GM12872 (cell line): ENCODE measurements at regions not wholly inside any gene's neighbourhood (a gene's known extent, or its start where the extent isn't known, plus 50 kb on each side); places are given as distances from the start of the nearest gene placed in this dataset.

Source experiments
- CTCF ChIP-seq: IDR thresholded peaks from 3 replicates; pipeline ENCODE4 v1.5.1; 2011; ENCODE audit warnings: low read depth, mild to moderate bottlenecking, low read length, moderate library complexity; ENCODE audit not compliant: insufficient read depth

- TF ChIP-seq CTCF = no peak
These were observed 652.2 kb downstream of the DACH1 start for GRCh38 chr13:71214821-71215220.

DNA sequence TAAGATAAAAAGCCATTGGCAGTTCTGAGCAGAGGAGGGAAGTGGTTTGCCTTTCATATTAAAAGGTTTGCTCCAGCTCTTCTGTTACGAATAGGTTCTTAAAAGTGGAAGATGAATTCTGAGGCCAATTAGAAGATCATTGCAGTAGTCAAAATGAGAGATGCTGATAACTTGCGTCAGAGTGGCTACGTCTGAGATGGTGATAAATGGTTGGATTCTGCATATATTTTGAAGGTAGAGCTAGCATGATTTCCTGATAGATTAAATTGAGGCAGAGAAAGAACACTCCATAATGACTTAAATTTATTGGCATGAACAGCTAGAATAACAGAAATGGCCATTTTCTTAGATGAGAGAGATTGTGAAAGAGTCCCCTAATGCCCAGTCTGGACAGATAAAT is 652.6 kb downstream of the DACH1 start:
- no peak for TF ChIP-seq CTCF

DNA sequence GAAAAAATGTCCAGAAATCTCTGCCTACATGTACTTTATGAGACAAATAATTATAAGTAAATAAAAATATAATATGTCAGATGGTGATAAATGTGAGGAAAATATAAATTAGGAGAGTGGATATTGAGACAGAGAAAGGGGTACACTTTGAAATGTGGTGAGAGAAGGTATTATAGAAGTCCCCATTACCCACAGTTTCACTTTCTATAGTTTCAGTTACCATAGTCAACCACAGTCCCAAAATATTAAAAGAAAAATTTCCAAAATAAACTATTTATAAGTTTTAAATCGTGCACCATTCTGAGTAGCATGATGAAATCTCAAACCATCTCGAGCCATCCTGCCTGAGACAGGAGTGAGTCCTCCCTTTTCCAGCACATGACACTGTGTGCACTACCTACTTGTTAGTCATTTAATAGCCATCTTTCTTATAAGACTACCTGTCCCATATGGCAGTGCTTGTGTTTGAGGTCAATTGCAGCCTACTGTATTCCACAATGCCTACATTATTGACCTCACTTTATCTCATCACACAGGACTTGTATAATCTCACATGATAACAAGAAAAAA is 653.7 kb downstream of the DACH1 start:
- TF ChIP-seq CTCF = no peak

DNA sequence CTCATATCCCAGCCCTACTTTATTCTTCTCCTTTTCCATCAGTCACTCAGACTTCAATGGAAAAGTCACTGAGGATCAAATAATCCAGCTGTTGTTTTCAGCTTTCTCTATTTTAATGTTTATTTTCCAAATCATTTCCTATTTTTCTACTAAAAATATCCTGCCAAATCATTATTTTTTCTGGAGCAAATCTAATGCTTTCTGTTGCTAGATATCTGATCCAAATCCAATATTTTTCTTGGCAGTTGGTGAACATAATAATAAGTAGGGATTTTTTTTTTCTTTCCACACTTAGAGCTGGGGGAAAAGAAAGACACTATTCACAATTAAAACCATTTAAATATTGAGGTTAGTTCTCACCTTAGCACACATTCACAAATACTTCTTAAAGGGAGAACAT is 656.1 kb downstream of the DACH1 start:
- no peak for TF ChIP-seq CTCF

GRCh38 chr13:71209217-71209616 is 657.8 kb downstream of the DACH1 start:
- TF ChIP-seq CTCF = no peak

GRCh38 chr13:71171740-71172139 is 695.3 kb downstream of the DACH1 start:
- no peak for TF ChIP-seq CTCF

DNA sequence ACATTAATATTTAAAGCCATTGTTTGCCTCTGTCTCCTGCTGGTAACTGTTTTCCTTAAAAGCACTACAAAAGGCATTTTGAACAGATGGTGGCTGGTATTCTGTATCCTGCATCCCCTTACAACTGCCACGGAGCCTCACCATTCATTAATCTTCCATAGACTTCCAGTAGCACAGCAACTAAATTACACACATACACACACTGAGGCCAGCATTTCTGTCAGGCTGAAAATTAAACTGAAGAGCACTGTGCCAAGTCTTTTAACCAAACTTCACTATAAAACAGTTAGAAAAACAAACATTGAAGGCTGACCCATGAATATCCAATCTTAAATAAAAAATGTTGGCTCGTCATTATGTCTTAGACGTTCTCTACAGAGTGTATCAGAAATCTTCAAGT is 697.8 kb downstream of the DACH1 start:
- TF ChIP-seq CTCF = no peak

DNA sequence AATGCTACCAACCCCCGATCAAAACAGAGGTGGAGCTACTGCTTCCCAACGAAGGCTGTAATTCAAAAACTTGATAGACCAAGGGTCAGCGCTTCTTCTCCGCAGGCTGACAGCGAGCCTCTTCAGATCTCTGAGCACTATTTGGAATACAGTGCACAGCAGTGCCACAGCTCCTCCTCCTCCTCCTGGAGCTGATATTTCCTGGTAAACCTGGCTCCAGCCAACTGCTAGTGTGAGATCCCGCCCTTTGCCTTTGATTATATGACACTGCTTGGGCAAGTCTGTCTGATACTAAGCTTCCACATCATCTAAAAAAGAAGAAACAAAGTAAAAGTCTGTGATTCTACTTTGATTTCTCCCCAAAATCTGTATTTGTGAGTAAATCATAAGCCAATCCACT is 710.5 kb downstream of the DACH1 start:
- no peak for TF ChIP-seq CTCF
